ENCODE measurements at regions not wholly inside any gene's neighbourhood (a gene's known extent, or its start where the extent isn't known, plus 50 kb on each side); places are given as distances from the start of the nearest gene placed in this dataset.

DNA sequence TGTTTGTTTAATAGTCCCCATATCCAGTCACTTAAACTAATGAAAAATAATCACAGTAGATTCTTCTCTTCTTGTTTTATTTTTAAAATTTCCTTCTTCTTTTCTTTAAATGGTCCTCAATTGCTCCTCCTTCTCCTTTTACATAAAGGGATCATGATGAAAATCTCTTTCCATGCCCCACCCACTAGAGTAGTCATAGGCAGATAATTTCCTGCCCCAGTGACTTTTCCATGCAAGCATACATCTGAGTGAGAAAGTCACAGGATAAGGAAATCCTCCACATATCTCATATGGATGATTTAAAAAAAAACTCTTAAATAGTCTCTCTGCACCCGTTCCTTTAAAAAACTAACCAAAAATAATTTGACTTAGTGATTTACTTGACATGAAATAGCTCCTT lies 552.3 kb upstream of the SETBP1 start:
- TF ChIP-seq, protein P1, sequence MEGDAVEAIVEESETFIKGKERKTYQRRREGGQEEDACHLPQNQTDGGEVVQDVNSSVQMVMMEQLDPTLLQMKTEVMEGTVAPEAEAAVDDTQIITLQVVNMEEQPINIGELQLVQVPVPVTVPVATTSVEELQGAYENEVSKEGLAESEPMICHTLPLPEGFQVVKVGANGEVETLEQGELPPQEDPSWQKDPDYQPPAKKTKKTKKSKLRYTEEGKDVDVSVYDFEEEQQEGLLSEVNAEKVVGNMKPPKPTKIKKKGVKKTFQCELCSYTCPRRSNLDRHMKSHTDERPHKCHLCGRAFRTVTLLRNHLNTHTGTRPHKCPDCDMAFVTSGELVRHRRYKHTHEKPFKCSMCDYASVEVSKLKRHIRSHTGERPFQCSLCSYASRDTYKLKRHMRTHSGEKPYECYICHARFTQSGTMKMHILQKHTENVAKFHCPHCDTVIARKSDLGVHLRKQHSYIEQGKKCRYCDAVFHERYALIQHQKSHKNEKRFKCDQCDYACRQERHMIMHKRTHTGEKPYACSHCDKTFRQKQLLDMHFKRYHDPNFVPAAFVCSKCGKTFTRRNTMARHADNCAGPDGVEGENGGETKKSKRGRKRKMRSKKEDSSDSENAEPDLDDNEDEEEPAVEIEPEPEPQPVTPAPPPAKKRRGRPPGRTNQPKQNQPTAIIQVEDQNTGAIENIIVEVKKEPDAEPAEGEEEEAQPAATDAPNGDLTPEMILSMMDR (IDR thresholded peaks at IDR 0.05) = no peak
- no peak for TF ChIP-seq EZH2 (IDR thresholded peaks at IDR 0.05; ENCODE audit: borderline replicate concordance, insufficient read depth, low read depth, low read length, poor library complexity, severe bottlenecking)

All from B cell (primary cell).